ACC112 (cell line): ENCODE measurements at regions not wholly inside any gene's neighbourhood (a gene's known extent, or its start where the extent isn't known, plus 50 kb on each side); places are given as distances from the start of the nearest gene placed in this dataset.
A peak's percentile ranks its signal among the peaks of the same experiment; 100 is the strongest.

ENCODE experiments used
- H2AFZ ChIP-seq: fragments of 200-600 bp; sonication (generic); one replicate; pipeline ENCODE4 v1.6.0; 2017; ENCODE audit warnings: antibody characterized with exemption, low read length; ENCODE audit not compliant: unreplicated experiment
- H3K27ac ChIP-seq: fragments of 200-600 bp; sonication (generic); 2 replicates; pipeline ENCODE4 v1.5.1; 2014; ENCODE audit warnings: low read depth, mild to moderate bottlenecking, antibody characterized with exemption, low read length, moderate library complexity
- H3K27me3 ChIP-seq: fragments of 200-600 bp; sonication (generic); 2 replicates; pipeline ENCODE4 v1.6.1; 2014; ENCODE audit warnings: mild to moderate bottlenecking, antibody characterized with exemption, low read length, moderate library complexity, mixed read lengths; ENCODE audit not compliant: insufficient read depth
- H3K36me3 ChIP-seq: fragments of 200-600 bp; sonication (generic); 2 replicates; pipeline ENCODE4 v1.6.1; 2016; ENCODE audit warnings: mild to moderate bottlenecking, antibody characterized with exemption, low read length, moderate library complexity, mixed read lengths; ENCODE audit not compliant: insufficient read depth
- H3K4me1 ChIP-seq: fragments of 200-600 bp; sonication (generic); one replicate; pipeline ENCODE4 v1.6.1; 2016; ENCODE audit warnings: low read length, mixed read lengths; ENCODE audit not compliant: insufficient read depth, unreplicated experiment, control insufficient read depth
- H3K4me3 ChIP-seq: fragments of 200-600 bp; sonication (generic); 2 replicates; pipeline ENCODE4 v1.5.1; 2014; ENCODE audit warnings: mild to moderate bottlenecking, low read depth, low read length
- H3K79me2 ChIP-seq: fragments of 200-600 bp; sonication (generic); one replicate; pipeline ENCODE4 v1.6.0; 2016; ENCODE audit warnings: low read length; ENCODE audit not compliant: control insufficient read depth, unreplicated experiment, insufficient read depth

DNA sequence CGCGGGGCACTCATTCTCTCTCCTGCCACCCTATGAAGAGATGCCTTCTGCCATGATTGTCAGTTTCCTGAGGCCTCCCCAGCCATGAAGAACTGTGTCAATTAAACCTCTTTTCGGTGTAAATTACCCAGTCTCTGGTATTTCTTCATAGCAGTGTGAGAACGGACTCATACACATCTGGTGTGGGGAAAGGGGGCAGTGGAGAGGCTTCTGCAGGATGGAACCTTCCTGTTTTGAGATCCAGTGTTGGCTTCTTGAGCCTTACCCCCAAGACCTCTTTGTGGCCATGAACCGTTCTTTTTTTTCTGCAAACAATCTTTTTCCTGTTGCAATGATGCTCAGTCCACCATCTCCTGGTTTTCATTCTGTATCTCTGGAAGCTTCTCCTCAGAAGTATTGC is 248.4 kb downstream of the PRDM2 start:
- Histone ChIP-seq H3K27ac (peak overlapping the region; percentile 99), H3K27me3 (no peaks in the 10 kb centered on the region), H3K4me3 (no peak overlapping the region), H3K79me2 (no peaks in the 10 kb centered on the region), H3K4me1 (peaks cover 39% of the 10 kb centered on the region), H3K36me3 (no peaks in the 10 kb centered on the region), H2AFZ (no peak overlapping the region)

DNA sequence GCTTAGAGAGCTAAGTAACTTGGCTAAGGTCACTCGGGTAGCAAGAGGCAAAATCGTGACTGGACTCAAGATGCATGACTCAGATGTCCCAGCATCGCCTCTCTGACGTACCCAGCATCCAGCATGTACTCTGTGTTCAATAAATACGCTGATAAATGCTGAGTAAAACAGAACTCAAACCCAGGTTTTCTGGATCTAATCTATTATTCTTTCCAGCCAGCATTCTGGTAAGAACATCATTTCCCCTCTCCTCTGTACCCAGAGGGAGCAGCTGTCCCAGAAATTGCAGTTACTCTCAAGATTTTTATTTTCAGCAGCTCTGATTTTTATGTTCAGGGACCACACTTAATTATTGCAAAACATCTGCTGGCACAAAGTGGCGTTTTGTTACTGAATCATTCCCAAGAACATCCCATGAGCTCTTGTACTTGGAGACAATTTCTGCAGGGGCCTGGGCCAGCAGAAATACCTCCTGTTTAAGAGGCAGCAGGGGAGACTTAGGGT is 249.0 kb downstream of the PRDM2 start:
- no peaks in the 10 kb centered on the region for H3K79me2 ChIP-seq
- no peaks in the 10 kb centered on the region for H3K36me3 ChIP-seq
- H3K4me3 ChIP-seq: no peak overlapping the region
- H3K4me1 ChIP-seq: peaks cover 39% of the 10 kb centered on the region
- H3K27ac ChIP-seq: peak overlapping the region; percentile 99
- no peak overlapping the region for H2AFZ ChIP-seq
- H3K27me3 ChIP-seq: no peaks in the 10 kb centered on the region

DNA sequence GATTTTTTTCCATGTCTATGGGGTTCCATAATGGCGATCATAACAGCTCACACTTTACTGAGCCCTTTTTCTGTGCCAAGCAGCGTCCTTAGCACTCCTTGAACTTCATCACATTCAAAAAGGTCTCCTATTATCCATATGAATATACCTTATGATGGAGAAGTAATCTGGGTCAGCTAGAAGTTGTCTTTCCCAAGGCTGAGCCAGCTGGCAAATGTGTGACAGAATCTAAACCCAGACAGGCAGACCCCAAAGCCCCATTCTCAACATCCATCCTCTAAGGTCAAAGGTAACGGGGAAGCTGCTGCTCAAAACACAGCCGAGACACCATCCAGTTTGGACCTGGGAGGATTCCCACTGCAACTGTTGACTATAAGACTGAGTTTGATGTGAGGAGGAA is 249.6 kb downstream of the PRDM2 start:
- H2AFZ ChIP-seq: peak overlapping the region; percentile 6
- no peaks in the 10 kb centered on the region for H3K36me3 ChIP-seq
- peak overlapping the region; percentile 99 for H3K27ac ChIP-seq
- H3K27me3 ChIP-seq: no peaks in the 10 kb centered on the region
- H3K4me1 ChIP-seq: peaks cover 39% of the 10 kb centered on the region
- no peak overlapping the region for H3K4me3 ChIP-seq
- no peaks in the 10 kb centered on the region for H3K79me2 ChIP-seq

DNA sequence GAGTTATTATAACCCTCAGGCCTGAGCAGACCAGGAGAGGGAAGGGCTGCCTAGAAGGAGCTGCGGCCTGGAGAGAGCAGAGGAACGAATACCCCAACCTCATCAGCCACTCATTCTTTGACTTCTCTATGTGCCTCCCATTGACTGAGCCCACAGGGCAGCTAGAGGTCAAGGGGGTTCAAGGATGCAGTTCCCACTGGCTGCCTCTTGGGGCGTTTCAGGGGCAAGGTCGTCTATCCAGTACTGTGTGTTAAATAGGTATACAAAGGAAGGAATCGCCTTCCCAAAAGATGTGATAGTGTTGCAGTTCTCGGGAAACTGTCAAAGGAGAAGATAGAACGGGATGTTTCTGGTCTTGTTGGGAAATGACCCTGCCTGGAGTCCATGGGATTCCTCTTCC is 250.6 kb downstream of the PRDM2 start:
- no peak overlapping the region for H2AFZ ChIP-seq
- no peaks in the 10 kb centered on the region for H3K36me3 ChIP-seq
- no peaks in the 10 kb centered on the region for H3K27me3 ChIP-seq
- H3K4me1 ChIP-seq: peaks cover 39% of the 10 kb centered on the region
- no peaks in the 10 kb centered on the region for H3K79me2 ChIP-seq
- no peak overlapping the region for H3K4me3 ChIP-seq
- H3K27ac ChIP-seq: peak overlapping the region; percentile 99

DNA sequence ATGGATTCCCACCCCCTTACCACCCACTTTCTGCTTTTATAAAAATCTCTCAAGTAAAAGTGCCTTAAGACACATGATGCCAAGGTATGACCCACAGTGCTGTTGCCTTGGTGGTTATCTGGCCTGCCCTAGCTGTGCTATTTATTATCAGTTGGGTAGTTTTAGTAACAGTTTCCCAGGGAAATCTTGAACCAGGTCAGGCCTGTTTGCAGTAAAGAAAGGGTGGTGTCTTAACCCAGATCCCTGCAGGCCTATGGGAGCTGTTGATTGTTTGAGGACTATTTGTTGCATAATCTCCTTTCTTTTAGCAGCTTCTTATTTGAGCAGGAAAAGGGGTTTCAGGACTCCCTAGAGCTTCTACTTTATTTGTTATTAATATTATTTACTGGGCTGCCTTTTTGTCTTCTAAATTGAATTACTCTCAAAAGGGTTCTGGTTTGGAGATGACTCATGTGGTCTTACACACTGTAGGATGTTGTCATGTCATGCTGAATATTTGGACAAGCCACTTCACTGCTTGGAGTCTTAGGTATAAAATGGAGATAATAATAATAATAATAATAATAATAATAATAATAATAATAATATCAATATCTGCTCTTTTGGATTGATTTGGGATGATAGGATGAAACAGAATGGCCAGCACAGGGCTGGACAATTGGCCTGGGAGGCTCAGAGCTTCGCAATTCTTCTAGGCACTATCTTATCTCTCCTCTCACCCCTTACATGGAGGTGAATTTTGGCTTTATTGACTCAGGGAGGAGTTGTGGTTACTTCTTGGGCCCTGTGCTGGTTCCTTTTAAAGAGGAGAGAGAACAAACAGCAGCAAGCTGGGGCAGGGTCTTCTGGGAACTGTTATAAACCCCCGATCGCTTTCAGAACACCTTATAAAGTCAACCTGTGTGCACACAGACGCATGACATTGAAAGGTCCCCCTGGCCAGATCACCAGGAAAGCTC is 252.1 kb downstream of the PRDM2 start:
- H2AFZ ChIP-seq: no peak overlapping the region
- no peaks in the 10 kb centered on the region for H3K79me2 ChIP-seq
- no peaks in the 10 kb centered on the region for H3K27me3 ChIP-seq
- H3K36me3 ChIP-seq: no peaks in the 10 kb centered on the region
- peak overlapping the region; percentile 99 for H3K27ac ChIP-seq
- no peak overlapping the region for H3K4me3 ChIP-seq
- peaks cover 46% of the 10 kb centered on the region for H3K4me1 ChIP-seq

DNA sequence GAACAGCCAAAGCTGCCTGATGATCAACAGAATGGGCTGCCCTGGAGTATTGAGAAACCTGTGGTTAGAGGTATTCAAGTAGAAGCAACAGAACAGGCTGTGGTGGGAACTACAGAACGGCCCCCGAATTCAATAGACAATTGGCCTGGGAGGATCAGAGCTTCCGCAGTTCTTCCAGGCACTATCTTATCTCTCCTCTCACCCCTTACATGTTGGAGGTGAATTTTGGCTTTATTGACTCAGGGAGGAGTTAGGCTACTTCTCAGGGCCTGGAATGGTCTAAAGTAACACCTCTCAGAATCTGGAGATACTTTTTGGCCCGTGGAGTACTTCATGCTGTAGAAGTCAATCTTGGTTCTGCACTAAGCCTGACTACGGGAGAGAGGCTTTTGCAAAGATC is 253.0 kb downstream of the PRDM2 start:
- H2AFZ ChIP-seq: no peak overlapping the region
- H3K27me3 ChIP-seq: no peaks in the 10 kb centered on the region
- H3K4me3 ChIP-seq: no peak overlapping the region
- H3K4me1 ChIP-seq: peaks cover 46% of the 10 kb centered on the region
- no peaks in the 10 kb centered on the region for H3K79me2 ChIP-seq
- H3K27ac ChIP-seq: no peak overlapping the region
- H3K36me3 ChIP-seq: no peaks in the 10 kb centered on the region

DNA sequence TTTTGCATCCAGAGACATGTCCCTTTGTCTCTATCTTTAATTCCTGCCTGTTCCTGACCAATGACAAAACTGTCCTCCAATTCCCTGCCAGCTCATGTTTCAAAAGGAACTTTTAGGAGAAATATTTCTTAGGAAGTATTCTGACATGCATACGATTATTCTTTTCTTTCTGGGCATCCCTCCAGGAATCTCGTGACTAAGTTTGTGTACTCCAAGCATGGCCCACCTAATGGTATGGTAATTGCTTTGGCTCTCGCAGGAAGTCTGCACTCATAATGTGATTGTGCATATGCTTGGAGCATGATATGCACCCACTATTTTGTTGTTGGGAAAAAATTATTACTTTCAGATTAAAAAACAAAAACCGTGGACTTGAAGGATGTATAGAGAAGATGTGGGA is 256.4 kb downstream of the PRDM2 start:
- H3K4me1 ChIP-seq: peaks cover 17% of the 10 kb centered on the region
- no peaks in the 10 kb centered on the region for H3K36me3 ChIP-seq
- no peak overlapping the region for H3K4me3 ChIP-seq
- peak overlapping the region; percentile 3; the same call in 1 of the 2 replicates for H3K27ac ChIP-seq
- no peak overlapping the region for H2AFZ ChIP-seq
- H3K79me2 ChIP-seq: no peaks in the 10 kb centered on the region
- no peaks in the 10 kb centered on the region for H3K27me3 ChIP-seq

DNA sequence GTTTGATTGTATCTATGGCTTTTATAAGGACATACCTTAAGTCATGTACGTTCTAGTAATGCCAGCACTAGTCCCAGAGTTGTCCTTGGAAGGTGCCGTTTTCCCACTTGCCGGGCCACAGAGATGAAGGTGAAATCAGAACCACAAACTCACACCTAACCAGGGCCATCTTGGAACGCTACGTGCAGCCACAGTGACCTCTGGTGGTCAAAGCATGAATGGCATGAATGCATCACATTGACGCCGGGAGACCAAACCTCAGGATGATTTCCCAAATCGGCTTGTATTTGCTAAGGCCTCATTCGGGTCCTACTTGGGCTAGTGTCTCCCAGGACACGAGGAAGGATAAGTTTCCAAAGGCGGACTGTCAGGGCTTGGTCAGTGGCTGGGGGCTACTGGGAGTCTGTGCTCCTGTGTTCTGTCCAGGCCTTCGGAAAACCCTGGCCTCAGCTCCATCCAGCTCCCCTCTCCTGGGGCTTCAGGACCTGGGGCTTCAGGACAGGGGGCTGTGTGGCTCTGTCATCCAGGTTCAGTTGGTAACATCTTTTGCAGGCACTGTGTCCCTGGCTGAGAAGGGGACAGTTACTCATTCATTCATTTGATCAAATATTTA is 260.5 kb downstream of the PRDM2 start:
- Histone ChIP-seq H3K27me3 (no peaks in the 10 kb centered on the region), H3K79me2 (no peaks in the 10 kb centered on the region), H3K36me3 (no peaks in the 10 kb centered on the region), H2AFZ (no peak overlapping the region), H3K4me1 (peaks cover 8% of the 10 kb centered on the region), H3K27ac (no peak overlapping the region), H3K4me3 (no peak overlapping the region)

DNA sequence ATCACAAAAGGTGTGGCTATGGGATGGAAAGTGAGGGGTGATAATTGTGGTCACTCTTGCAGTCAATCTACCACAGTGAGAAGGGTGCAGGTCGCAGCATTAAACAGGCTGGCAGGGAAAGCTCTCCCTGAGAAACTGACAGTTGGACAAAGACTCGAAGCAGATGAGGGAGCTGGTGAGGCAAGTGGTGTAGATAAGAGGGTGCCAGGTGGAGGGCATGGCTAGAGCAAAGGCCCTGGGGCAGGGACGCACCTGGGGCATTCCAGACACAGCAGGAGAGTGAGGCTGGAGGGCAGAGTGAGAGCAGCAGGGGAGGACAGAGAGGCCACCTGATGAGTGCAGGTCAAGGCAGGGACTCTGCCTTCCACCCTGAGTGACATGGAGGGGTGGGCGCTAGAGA is 264.8 kb downstream of the PRDM2 start:
- Histone ChIP-seq H3K36me3 (no peaks in the 10 kb centered on the region), H3K79me2 (no peaks in the 10 kb centered on the region), H3K4me1 (no peaks in the 10 kb centered on the region), H3K27ac (no peak overlapping the region), H3K27me3 (no peaks in the 10 kb centered on the region), H3K4me3 (no peak overlapping the region), H2AFZ (no peak overlapping the region)

DNA sequence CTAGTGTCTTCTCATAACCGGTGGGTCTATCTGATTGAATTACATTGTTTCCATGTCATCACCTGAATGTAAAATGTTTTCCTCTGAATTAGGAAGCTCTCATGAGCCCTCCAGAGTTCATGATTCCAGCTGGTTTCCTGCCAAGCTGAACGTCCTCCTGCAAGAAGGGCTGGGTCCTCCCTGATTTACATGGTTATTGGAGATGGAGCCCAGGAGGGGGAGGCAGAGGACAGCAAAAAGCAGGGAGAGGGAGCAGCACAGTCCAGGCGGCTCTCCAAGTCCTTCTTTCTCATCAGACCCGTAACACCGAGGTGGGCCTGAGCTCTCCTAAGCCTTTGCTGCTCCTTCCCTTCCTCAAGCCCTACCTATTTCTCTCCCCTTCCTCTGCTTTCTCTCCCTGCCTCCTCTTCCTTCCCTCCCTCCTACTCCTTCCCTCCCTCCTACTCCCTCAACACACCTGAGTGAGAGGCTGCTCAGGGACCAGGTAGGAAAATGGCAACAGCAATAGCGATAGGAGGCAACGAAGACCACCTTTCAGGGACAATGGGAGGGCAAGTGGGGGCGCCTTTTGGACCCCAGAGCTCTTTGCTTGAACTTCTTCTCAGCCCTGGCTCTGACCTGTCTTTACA is 265.9 kb downstream of the PRDM2 start:
- H3K27me3 ChIP-seq: no peaks in the 10 kb centered on the region
- no peak overlapping the region for H2AFZ ChIP-seq

More for the DNA sequence above, 265.9 kb downstream of the PRDM2 start:
- no peak overlapping the region for H3K4me3 ChIP-seq
- H3K27ac ChIP-seq: no peak overlapping the region
- no peaks in the 10 kb centered on the region for H3K36me3 ChIP-seq
- H3K4me1 ChIP-seq: no peaks in the 10 kb centered on the region
- H3K79me2 ChIP-seq: no peaks in the 10 kb centered on the region
